Common myeloid progenitor, CD34-positive (primary cell): ENCODE measurements at regions not wholly inside any gene's neighbourhood (a gene's known extent, or its start where the extent isn't known, plus 50 kb on each side); places are given as distances from the start of the nearest gene placed in this dataset.

Source experiments
- CTCF ChIA-PET: fragments of 350-600 bp; sonication (Branson Sonifier 250); formaldehyde crosslinking; loops from one replicate; lab custom pipeline; 2021; ENCODE audit warnings: antibody characterized with exemption; lab: Charles Lee
- POLR2A ChIA-PET: fragments of 350-600 bp; sonication (Branson Sonifier 250); formaldehyde crosslinking; loops from one replicate; lab custom pipeline; 2021; ENCODE audit warnings: antibody characterized with exemption; lab: Charles Lee
- DNase-seq, 3 donors: peaks; one replicate each; pipeline versions ENCODE4 v3.0.0 to v3.0.0-alpha.2; 2013
- H3K27ac ChIP-seq, 2 experiments: 1 replicate in 1 of 2; 2 replicates in 1 of 2; pipeline ENCODE4 v1.7.0; 2013; ENCODE audit warnings: inconsistent platforms in 2 of 2, low read length in 2 of 2, mild to moderate bottlenecking in 2 of 2, low read depth in 1 of 2, moderate library complexity in 1 of 2; ENCODE audit not compliant: severe bottlenecking in 2 of 2, insufficient read depth in 1 of 2, poor library complexity in 1 of 2
- H3K27me3 ChIP-seq, 5 experiments: replicated peaks in 2 of 5; 1 replicate in 3 of 5; 2 replicates in 2 of 5; pipeline versions ENCODE4 v1.6.1 to v1.7.0; 2013; ENCODE audit warnings: low read length in 4 of 5, mild to moderate bottlenecking in 2 of 5, moderate library complexity in 2 of 5, inconsistent platforms in 1 of 5; ENCODE audit not compliant: insufficient read depth in 5 of 5, control insufficient read depth in 4 of 5
- H3K36me3 ChIP-seq, 4 experiments: 1 replicate in 2 of 4; 2 replicates in 2 of 4; pipeline versions ENCODE4 v1.6.1 to v1.7.0; 2013; ENCODE audit warnings: low read length in 3 of 4, control low read depth in 1 of 4, mild to moderate bottlenecking in 1 of 4; ENCODE audit not compliant: control insufficient read depth in 4 of 4, insufficient read depth in 4 of 4
- H3K4me1 ChIP-seq, 4 experiments: 1 replicate in 3 of 4; 2 replicates in 1 of 4; pipeline versions ENCODE4 v1.6.1 to v1.7.1; 2013; ENCODE audit warnings: low read length in 3 of 4, mild to moderate bottlenecking in 3 of 4, control low read depth in 1 of 4, inconsistent platforms in 1 of 4, moderate library complexity in 1 of 4; ENCODE audit not compliant: control insufficient read depth in 4 of 4, insufficient read depth in 4 of 4; ENCODE audit errors: control extremely low read depth in 1 of 4
- H3K4me3 ChIP-seq, 7 experiments: 1 replicate in 4 of 7; 2 replicates in 3 of 7; pipeline versions ENCODE4 v1.5.1 to v1.7.0; 2013; ENCODE audit warnings: mild to moderate bottlenecking in 7 of 7, low read length in 6 of 7, moderate library complexity in 6 of 7, inconsistent platforms in 2 of 7, low read depth in 2 of 7, control low read depth in 1 of 7; ENCODE audit not compliant: insufficient read depth in 4 of 7, control insufficient read depth in 1 of 7; ENCODE audit errors: extremely low read depth in 1 of 7
- H3K9me3 ChIP-seq, 5 experiments: 1 replicate in 4 of 5; 2 replicates in 1 of 5; pipeline versions ENCODE4 v1.6.1 to v1.7.1; 2013; ENCODE audit warnings: low read length in 4 of 5, mild to moderate bottlenecking in 2 of 5, inconsistent platforms in 1 of 5, low read depth in 1 of 5, moderate library complexity in 1 of 5; ENCODE audit not compliant: control insufficient read depth in 4 of 5, insufficient read depth in 2 of 5; ENCODE audit errors: control extremely low read depth in 1 of 5
- WGBS: methylation state at CpG from one replicate; pipeline ENCODE4 v1.1.5; 2013; ENCODE audit not compliant: insufficient coverage; 5-methylcytosine and 5-hydroxymethylcytosine counted together

- DNase-seq, result no peak
- H3K4me3 ChIP-seq, result no peak overlapping the region
- no peak overlapping the region for H3K27ac ChIP-seq
- POLR2A ChIA-PET, result interaction anchor here (0.6 to 0.7 kb wide), 2 partner anchors 12 to 29 kb away, joined by 4 read pairs; no protein-coding TSS in a partner anchor
- H3K36me3 ChIP-seq, result no peaks in the 10 kb centered on the region
- H3K9me3 ChIP-seq, result no peaks in the 10 kb centered on the region
- WGBS, result no CpG with 5 or more reads among the region's 3 CpGs
- no peaks in the 10 kb centered on the region for H3K4me1 ChIP-seq
- no peaks in the 10 kb centered on the region for H3K27me3 ChIP-seq
- CTCF ChIA-PET, result no interaction called here
Measured at GRCh38 chr12:92019491-92020277, 126.0 kb downstream of the BTG1 start.

- 100% methylated on average over 1 of the region's 1 CpG for WGBS
- Histone ChIP-seq H3K4me3 (no peak overlapping the region), H3K27ac (no peak overlapping the region), H3K9me3 (no peaks in the 10 kb centered on the region), H3K4me1 (no peaks in the 10 kb centered on the region), H3K36me3 (no peaks in the 10 kb centered on the region), H3K27me3 (no peaks in the 10 kb centered on the region)
- DNase-seq, result no peak
- ChIA-PET CTCF (no interaction called here), POLR2A (interaction anchor here (0.5 kb wide), 1 partner anchor 60 kb away, joined by 3 read pairs; no protein-coding TSS in a partner anchor)
Measured at GRCh38 chr12:92012691-92013090, 133.0 kb downstream of the BTG1 start.

GRCh38 chr12:92010853-92011701, 134.6 kb downstream of the BTG1 start:
- no peak for DNase-seq
- ChIA-PET POLR2A (no interaction called here), CTCF (no interaction called here)
- H3K4me1 ChIP-seq, result no peaks in the 10 kb centered on the region
- H3K27me3 ChIP-seq, result no peaks in the 10 kb centered on the region
- peaks cover 0 to 2% (median 0%) of the 10 kb centered on the region in 5 experiments for H3K9me3 ChIP-seq
- no peak overlapping the region for H3K27ac ChIP-seq
- no peak overlapping the region for H3K4me3 ChIP-seq
- no peaks in the 10 kb centered on the region for H3K36me3 ChIP-seq
- WGBS, result 94% methylated on average over 6 of the region's 10 CpGs

- H3K4me1 ChIP-seq, result no peaks in the 10 kb centered on the region
- WGBS, result no CpG with 5 or more reads among the region's 2 CpGs
- ChIA-PET POLR2A (no interaction called here), CTCF (no interaction called here)
- H3K4me3 ChIP-seq, result no peak overlapping the region
- no peak for DNase-seq
- H3K27me3 ChIP-seq, result no peaks in the 10 kb centered on the region
- H3K36me3 ChIP-seq, result no peaks in the 10 kb centered on the region
- H3K9me3 ChIP-seq, result peaks cover 0 to 2% (median 0%) of the 10 kb centered on the region in 5 experiments
- H3K27ac ChIP-seq, result no peak overlapping the region
Measured at GRCh38 chr12:92010368-92010767, 135.3 kb downstream of the BTG1 start.

- ChIA-PET POLR2A (no interaction called here), CTCF (interaction anchor here (1.3 kb wide), 1 partner anchor 563 kb away, joined by 4 read pairs; no protein-coding TSS in a partner anchor)
- H3K4me3 ChIP-seq, result no peak overlapping the region
- H3K36me3 ChIP-seq, result no peaks in the 10 kb centered on the region
- H3K27ac ChIP-seq, result no peak overlapping the region
- H3K9me3 ChIP-seq, result peaks cover 0 to 2% (median 0%) of the 10 kb centered on the region in 5 experiments
- WGBS, result 100% methylated on average over 2 of the region's 5 CpGs
- H3K27me3 ChIP-seq, result no peaks in the 10 kb centered on the region
- DNase-seq, result no peak
- no peaks in the 10 kb centered on the region for H3K4me1 ChIP-seq
Measured at GRCh38 chr12:92008345-92008744, 137.3 kb downstream of the BTG1 start.

- peaks cover 0 to 2% (median 0%) of the 10 kb centered on the region in 5 experiments for H3K9me3 ChIP-seq
- H3K27ac ChIP-seq, result no peak overlapping the region
- DNase-seq, result no peak
- H3K4me3 ChIP-seq, result no peak overlapping the region
- CTCF ChIA-PET, result interaction anchor here (1.3 kb wide), 1 partner anchor 563 kb away, joined by 4 read pairs; no protein-coding TSS in a partner anchor
- H3K27me3 ChIP-seq, result no peaks in the 10 kb centered on the region
- no peaks in the 10 kb centered on the region for H3K36me3 ChIP-seq
- WGBS, result 95% methylated on average over 4 of the region's 9 CpGs
- POLR2A ChIA-PET, result no interaction called here
- H3K4me1 ChIP-seq, result no peaks in the 10 kb centered on the region
Measured at GRCh38 chr12:92007787-92008186, 137.9 kb downstream of the BTG1 start.
